ENCODE measurements at regions not wholly inside any gene's neighbourhood (a gene's known extent, or its start where the extent isn't known, plus 50 kb on each side); places are given as distances from the start of the nearest gene placed in this dataset.

- TF ChIP-seq, protein P1, sequence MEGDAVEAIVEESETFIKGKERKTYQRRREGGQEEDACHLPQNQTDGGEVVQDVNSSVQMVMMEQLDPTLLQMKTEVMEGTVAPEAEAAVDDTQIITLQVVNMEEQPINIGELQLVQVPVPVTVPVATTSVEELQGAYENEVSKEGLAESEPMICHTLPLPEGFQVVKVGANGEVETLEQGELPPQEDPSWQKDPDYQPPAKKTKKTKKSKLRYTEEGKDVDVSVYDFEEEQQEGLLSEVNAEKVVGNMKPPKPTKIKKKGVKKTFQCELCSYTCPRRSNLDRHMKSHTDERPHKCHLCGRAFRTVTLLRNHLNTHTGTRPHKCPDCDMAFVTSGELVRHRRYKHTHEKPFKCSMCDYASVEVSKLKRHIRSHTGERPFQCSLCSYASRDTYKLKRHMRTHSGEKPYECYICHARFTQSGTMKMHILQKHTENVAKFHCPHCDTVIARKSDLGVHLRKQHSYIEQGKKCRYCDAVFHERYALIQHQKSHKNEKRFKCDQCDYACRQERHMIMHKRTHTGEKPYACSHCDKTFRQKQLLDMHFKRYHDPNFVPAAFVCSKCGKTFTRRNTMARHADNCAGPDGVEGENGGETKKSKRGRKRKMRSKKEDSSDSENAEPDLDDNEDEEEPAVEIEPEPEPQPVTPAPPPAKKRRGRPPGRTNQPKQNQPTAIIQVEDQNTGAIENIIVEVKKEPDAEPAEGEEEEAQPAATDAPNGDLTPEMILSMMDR (IDR thresholded peaks at IDR 0.05; ENCODE audit: low read depth, low read length), result no peak
- H3K4me3 ChIP-seq (ENCODE audit: low read depth, low read length), result no peak overlapping the region
Measured at GRCh38 chr2:56626927-56627326, 443.1 kb downstream of the CCDC85A start.

- TF ChIP-seq, protein P1 (IDR thresholded peaks at IDR 0.05; ENCODE audit: low read depth, low read length), result no peak
- no peak overlapping the region for H3K4me3 ChIP-seq (ENCODE audit: low read depth, low read length)
Measured at GRCh38 chr2:56630286-56630685, 446.5 kb downstream of the CCDC85A start.

- no peak overlapping the region for H3K4me3 ChIP-seq (ENCODE audit: low read depth, low read length)
- TF ChIP-seq, protein P1 (IDR thresholded peaks at IDR 0.05; ENCODE audit: low read depth, low read length), result no peak
Measured at GRCh38 chr2:56647997-56648396, 464.2 kb downstream of the CCDC85A start.

DNA sequence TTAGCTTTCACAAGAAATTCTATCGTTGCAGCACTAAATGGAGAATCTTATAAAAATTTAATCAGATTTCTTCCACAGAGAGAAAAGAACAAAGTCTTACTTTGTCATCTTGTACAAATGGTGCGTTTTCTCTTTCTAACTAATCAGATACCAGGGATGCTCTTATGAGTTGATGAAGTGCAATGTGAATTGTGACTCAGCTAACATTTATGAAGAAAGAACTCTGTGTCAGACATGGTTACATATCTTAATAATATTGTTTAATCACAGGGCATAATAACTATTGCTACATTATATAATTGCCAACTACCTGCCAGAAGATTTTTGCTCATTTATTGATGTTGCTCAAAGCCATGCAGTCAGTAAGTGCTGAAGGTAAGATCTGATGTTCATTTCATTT is 465.0 kb downstream of the CCDC85A start:
- TF ChIP-seq, protein P1 (IDR thresholded peaks at IDR 0.05; ENCODE audit: low read depth, low read length), result no peak
- H3K4me3 ChIP-seq (ENCODE audit: low read depth, low read length), result no peak overlapping the region

- TF ChIP-seq, protein P1 (IDR thresholded peaks at IDR 0.05; ENCODE audit: low read depth, low read length), result no peak
- H3K4me3 ChIP-seq (ENCODE audit: low read depth, low read length), result no peak overlapping the region
Measured at GRCh38 chr2:56654936-56655335, 471.1 kb downstream of the CCDC85A start.

GRCh38 chr2:56656826-56657225 is 473.0 kb downstream of the CCDC85A start:
- TF ChIP-seq, protein P1 (IDR thresholded peaks at IDR 0.05; ENCODE audit: low read depth, low read length), result no peak
- H3K4me3 ChIP-seq (ENCODE audit: low read depth, low read length), result no peak overlapping the region

- TF ChIP-seq, protein P1 (IDR thresholded peaks at IDR 0.05; ENCODE audit: low read depth, low read length), result no peak
- H3K4me3 ChIP-seq (ENCODE audit: low read depth, low read length), result no peak overlapping the region
Measured at GRCh38 chr2:56666777-56667176, 483.0 kb downstream of the CCDC85A start.
